Fibroblast of lung (primary cell): ENCODE measurements at regions not wholly inside any gene's neighbourhood (a gene's known extent, or its start where the extent isn't known, plus 50 kb on each side); places are given as distances from the start of the nearest gene placed in this dataset.

Experiments used
- DNase-seq, 2 donors: peaks; one replicate each; pipeline versions ENCODE4 v3.0.0 to v3.0.0-alpha.2; 2010; ENCODE audit warnings: low read depth in 2 of 2
- H2AFZ ChIP-seq: 2 replicates; pipeline ENCODE4 v1.5.1; 2012; ENCODE audit warnings: low read length, control low read depth, inconsistent platforms
- H3K27ac ChIP-seq: 2 replicates; pipeline ENCODE4 v1.5.1; 2011; ENCODE audit warnings: low read length, control low read depth; ENCODE audit not compliant: insufficient read depth
- H3K27me3 ChIP-seq: 2 replicates; pipeline ENCODE4 v1.5.1; 2011; ENCODE audit warnings: mild to moderate bottlenecking, low read length; ENCODE audit not compliant: control insufficient read depth, insufficient read depth
- H3K36me3 ChIP-seq: 2 replicates; pipeline ENCODE4 v1.5.1; 2011; ENCODE audit warnings: low read length; ENCODE audit not compliant: control insufficient read depth, insufficient read depth
- H3K4me1 ChIP-seq: 2 replicates; pipeline ENCODE4 v1.5.1; 2011; ENCODE audit warnings: low read length; ENCODE audit not compliant: control insufficient read depth, insufficient read depth; ENCODE audit errors: extremely low read depth
- H3K4me2 ChIP-seq: 2 replicates; pipeline ENCODE4 v1.5.1; 2011; ENCODE audit warnings: low read length, control low read depth; ENCODE audit not compliant: insufficient read depth; ENCODE audit errors: extremely low read depth
- H3K4me3 ChIP-seq, 4 experiments: fragments of 200-600 bp in 1 of 4; sonication (generic) in 1 of 4; replicated peaks in 1 of 4; 2 replicates each; pipeline ENCODE4 v1.5.1; 2011 to 2016; ENCODE audit warnings: low read length in 4 of 4, low read depth in 3 of 4, mild to moderate bottlenecking in 3 of 4, control low read depth in 2 of 4, inconsistent platforms in 1 of 4, mixed read lengths in 1 of 4; ENCODE audit not compliant: insufficient read depth in 1 of 4; ENCODE audit errors: control extremely low read depth in 1 of 4
- H3K79me2 ChIP-seq: 2 replicates; pipeline ENCODE4 v1.5.1; 2012; ENCODE audit warnings: mild to moderate bottlenecking, low read length, inconsistent platforms; ENCODE audit not compliant: control insufficient read depth, insufficient read depth
- H3K9ac ChIP-seq: 2 replicates; pipeline ENCODE4 v1.5.1; 2011; ENCODE audit warnings: mild to moderate bottlenecking, low read length, control low read depth; ENCODE audit not compliant: insufficient read depth
- H3K9me3 ChIP-seq: 2 replicates; pipeline ENCODE4 v1.5.1; 2012; ENCODE audit warnings: low read depth, low read length; ENCODE audit not compliant: control insufficient read depth, insufficient read depth
- H4K20me1 ChIP-seq: 2 replicates; pipeline ENCODE4 v1.5.1; 2011; ENCODE audit warnings: low read length; ENCODE audit not compliant: control insufficient read depth, insufficient read depth; ENCODE audit errors: extremely low read depth
- CTCF ChIP-seq, 2 donors: IDR thresholded peaks in 1 of 2; conservative IDR thresholded peaks in 1 of 2; 1 replicate in 1 of 2; 2 replicates in 1 of 2; pipeline ENCODE4 v1.5.1; 2011 to 2012; ENCODE audit warnings: low read length in 2 of 2, control low read depth in 1 of 2, inconsistent platforms in 1 of 2, low read depth in 1 of 2, mild to moderate bottlenecking in 1 of 2
- EZH2 ChIP-seq: IDR thresholded peaks from 2 replicates; pipeline ENCODE4 v1.5.1; 2012; ENCODE audit warnings: low read length, control low read depth, mild to moderate bottlenecking; ENCODE audit errors: missing control alignments

- H3K36me3 ChIP-seq = no peaks in the 10 kb centered on the region
- no peak for TF ChIP-seq CTCF (conservative IDR thresholded peaks at IDR 0.05 in 1 of 2, IDR thresholded peaks at IDR 0.05 in 1 of 2; ENCODE audit: low read depth in 1 of 2, low read length in 2 of 2)
- TF ChIP-seq EZH2 = no peak
- H3K27me3 ChIP-seq = no peaks in the 10 kb centered on the region
- H3K79me2 ChIP-seq = no peaks in the 10 kb centered on the region
- no peak overlapping the region for H3K4me2 ChIP-seq
- no peaks in the 10 kb centered on the region for H3K9me3 ChIP-seq
- H3K9ac ChIP-seq = no peak overlapping the region
- H2AFZ ChIP-seq = no peak overlapping the region
- no peaks in the 10 kb centered on the region for H3K4me1 ChIP-seq
- no peak overlapping the region for H3K27ac ChIP-seq
- H3K4me3 ChIP-seq = no peak overlapping the region
- DNase-seq = no peak
- H4K20me1 ChIP-seq = no peaks in the 10 kb centered on the region
Observed at GRCh38 chr5:2001300-2001699, 118.6 kb upstream of the IRX4 start.

GRCh38 chr5:2000591-2000990 is 117.9 kb upstream of the IRX4 start:
- H3K79me2 ChIP-seq = no peaks in the 10 kb centered on the region
- H3K4me2 ChIP-seq = no peak overlapping the region
- H4K20me1 ChIP-seq = no peaks in the 10 kb centered on the region
- no peak overlapping the region for H3K9ac ChIP-seq
- no peaks in the 10 kb centered on the region for H3K36me3 ChIP-seq
- H3K27me3 ChIP-seq = no peaks in the 10 kb centered on the region
- H3K27ac ChIP-seq = no peak overlapping the region
- H3K9me3 ChIP-seq = no peaks in the 10 kb centered on the region
- no peak overlapping the region for H2AFZ ChIP-seq
- DNase-seq = no peak
- H3K4me1 ChIP-seq = no peaks in the 10 kb centered on the region
- TF ChIP-seq EZH2 (no peak), CTCF (conservative IDR thresholded peaks at IDR 0.05 in 1 of 2, IDR thresholded peaks at IDR 0.05 in 1 of 2; ENCODE audit: low read depth in 1 of 2, low read length in 2 of 2) (no peak)
- H3K4me3 ChIP-seq = no peak overlapping the region

- H3K79me2 ChIP-seq = no peaks in the 10 kb centered on the region
- no peaks in the 10 kb centered on the region for H3K36me3 ChIP-seq
- H3K4me1 ChIP-seq = no peaks in the 10 kb centered on the region
- H3K4me3 ChIP-seq = no peak overlapping the region
- H4K20me1 ChIP-seq = no peaks in the 10 kb centered on the region
- no peak overlapping the region for H2AFZ ChIP-seq
- no peak for DNase-seq
- TF ChIP-seq EZH2 = no peak
- TF ChIP-seq CTCF (conservative IDR thresholded peaks at IDR 0.05 in 1 of 2, IDR thresholded peaks at IDR 0.05 in 1 of 2; ENCODE audit: low read depth in 1 of 2, low read length in 2 of 2) = no peak
- no peak overlapping the region for H3K4me2 ChIP-seq
- H3K27me3 ChIP-seq = no peaks in the 10 kb centered on the region
- H3K9me3 ChIP-seq = no peaks in the 10 kb centered on the region
- H3K27ac ChIP-seq = no peak overlapping the region
- no peak overlapping the region for H3K9ac ChIP-seq
Observed at GRCh38 chr5:1999794-2000193, 117.1 kb upstream of the IRX4 start.
